IPS-20b (cell line): ENCODE measurements at regions not wholly inside any gene's neighbourhood (a gene's known extent, or its start where the extent isn't known, plus 50 kb on each side); places are given as distances from the start of the nearest gene placed in this dataset.

Experiments
- H3K27ac ChIP-seq: one replicate; pipeline ENCODE4 v1.5.1; 2013; ENCODE audit warnings: low read length
- H3K27me3 ChIP-seq: 2 replicates; pipeline ENCODE4 v1.6.1; 2013; ENCODE audit warnings: mild to moderate bottlenecking, low read length, inconsistent platforms; ENCODE audit not compliant: insufficient read depth
- H3K36me3 ChIP-seq: 2 replicates; pipeline ENCODE4 v1.6.1; 2013; ENCODE audit warnings: low read depth, mild to moderate bottlenecking, inconsistent platforms, low read length, moderate library complexity; ENCODE audit not compliant: insufficient read depth
- H3K4me1 ChIP-seq: 2 replicates; pipeline ENCODE4 v1.6.1; 2013; ENCODE audit warnings: mild to moderate bottlenecking, control low read depth, inconsistent platforms, low read length, moderate library complexity; ENCODE audit not compliant: insufficient read depth
- H3K4me3 ChIP-seq: 2 replicates; pipeline ENCODE4 v1.5.1; 2013; ENCODE audit warnings: mild to moderate bottlenecking, low read length, inconsistent platforms
- H3K9ac ChIP-seq: 2 replicates; pipeline ENCODE4 v1.6.1; 2013; ENCODE audit warnings: low read depth, mild to moderate bottlenecking, inconsistent platforms, low read length, moderate library complexity
- H3K9me3 ChIP-seq: 2 replicates; pipeline ENCODE4 v1.6.1; 2013; ENCODE audit warnings: mild to moderate bottlenecking, low read depth, low read length, inconsistent platforms; ENCODE audit not compliant: insufficient read depth

GRCh38 chr3:59432665-59433064, 382.8 kb upstream of the CFAP20DC start:
- no peaks in the 10 kb centered on the region for H3K9me3 ChIP-seq
- no peaks in the 10 kb centered on the region for H3K4me1 ChIP-seq
- peaks cover 18% of the 10 kb centered on the region for H3K27me3 ChIP-seq
- H3K27ac ChIP-seq, result no peak overlapping the region
- no peak overlapping the region for H3K9ac ChIP-seq
- no peaks in the 10 kb centered on the region for H3K36me3 ChIP-seq
- no peak overlapping the region for H3K4me3 ChIP-seq

- Histone ChIP-seq H3K9ac (no peak overlapping the region), H3K9me3 (no peaks in the 10 kb centered on the region)
These were observed 380.5 kb upstream of the CFAP20DC start for GRCh38 chr3:59430341-59430740.

GRCh38 chr3:59429198-59429597, 379.4 kb upstream of the CFAP20DC start:
- no peaks in the 10 kb centered on the region for H3K9me3 ChIP-seq
- no peak overlapping the region for H3K27ac ChIP-seq
- H3K4me3 ChIP-seq, result no peak overlapping the region
- H3K36me3 ChIP-seq, result no peaks in the 10 kb centered on the region
- H3K9ac ChIP-seq, result no peak overlapping the region
- no peaks in the 10 kb centered on the region for H3K4me1 ChIP-seq
- H3K27me3 ChIP-seq, result no peaks in the 10 kb centered on the region

More at GRCh38 chr3:59430341-59430740, 380.5 kb upstream of the CFAP20DC start:
- H3K4me1 ChIP-seq, result no peaks in the 10 kb centered on the region
- H3K27ac ChIP-seq, result no peak overlapping the region
- H3K36me3 ChIP-seq, result no peaks in the 10 kb centered on the region
- H3K27me3 ChIP-seq, result peaks cover 6% of the 10 kb centered on the region; the same call in 1 of the 2 replicates
- no peak overlapping the region for H3K4me3 ChIP-seq

- no peaks in the 10 kb centered on the region; the same call in 1 of the 2 replicates for H3K27me3 ChIP-seq
- no peak overlapping the region for H3K27ac ChIP-seq
- H3K9me3 ChIP-seq, result no peaks in the 10 kb centered on the region
- H3K36me3 ChIP-seq, result no peaks in the 10 kb centered on the region
- no peaks in the 10 kb centered on the region for H3K4me1 ChIP-seq
- no peak overlapping the region for H3K9ac ChIP-seq
- no peak overlapping the region for H3K4me3 ChIP-seq
These were observed 377.2 kb upstream of the CFAP20DC start for GRCh38 chr3:59426821-59427565.

- no peak overlapping the region for H3K9ac ChIP-seq
- no peaks in the 10 kb centered on the region; the same call in 1 of the 2 replicates for H3K27me3 ChIP-seq
- H3K36me3 ChIP-seq, result no peaks in the 10 kb centered on the region
- H3K4me1 ChIP-seq, result no peaks in the 10 kb centered on the region
- no peak overlapping the region for H3K4me3 ChIP-seq
- no peaks in the 10 kb centered on the region for H3K9me3 ChIP-seq
- H3K27ac ChIP-seq, result no peak overlapping the region
These were observed 376.1 kb upstream of the CFAP20DC start for GRCh38 chr3:59425942-59426341.

GRCh38 chr3:59425371-59425770, 375.5 kb upstream of the CFAP20DC start:
- Histone ChIP-seq H3K4me1 (no peaks in the 10 kb centered on the region), H3K9ac (no peak overlapping the region), H3K4me3 (no peak overlapping the region), H3K27me3 (no peaks in the 10 kb centered on the region; the same call in 1 of the 2 replicates), H3K36me3 (no peaks in the 10 kb centered on the region), H3K27ac (no peak overlapping the region), H3K9me3 (no peaks in the 10 kb centered on the region)

GRCh38 chr3:59424268-59425010, 374.6 kb upstream of the CFAP20DC start:
- H3K4me3 ChIP-seq, result no peak overlapping the region
- H3K9ac ChIP-seq, result no peak overlapping the region
- no peaks in the 10 kb centered on the region; the same call in 1 of the 2 replicates for H3K27me3 ChIP-seq
- no peaks in the 10 kb centered on the region for H3K36me3 ChIP-seq
- H3K27ac ChIP-seq, result no peak overlapping the region
- H3K4me1 ChIP-seq, result no peaks in the 10 kb centered on the region
- H3K9me3 ChIP-seq, result no peaks in the 10 kb centered on the region

GRCh38 chr3:59423707-59424106, 373.9 kb upstream of the CFAP20DC start:
- Histone ChIP-seq H3K36me3 (no peaks in the 10 kb centered on the region), H3K4me3 (no peak overlapping the region), H3K27ac (no peak overlapping the region), H3K9ac (no peak overlapping the region), H3K27me3 (no peaks in the 10 kb centered on the region; the same call in 1 of the 2 replicates), H3K9me3 (no peaks in the 10 kb centered on the region), H3K4me1 (no peaks in the 10 kb centered on the region)

GRCh38 chr3:59422312-59422711, 372.5 kb upstream of the CFAP20DC start:
- H3K9ac ChIP-seq, result no peak overlapping the region
- H3K4me3 ChIP-seq, result no peak overlapping the region
- no peaks in the 10 kb centered on the region; the same call in 1 of the 2 replicates for H3K27me3 ChIP-seq

GRCh38 chr3:59418836-59419235, 369.0 kb upstream of the CFAP20DC start:
- Histone ChIP-seq H3K27me3 (no peaks in the 10 kb centered on the region; the same call in 1 of the 2 replicates), H3K9me3 (no peaks in the 10 kb centered on the region), H3K27ac (no peak overlapping the region), H3K36me3 (no peaks in the 10 kb centered on the region), H3K4me3 (no peak overlapping the region), H3K9ac (no peak overlapping the region), H3K4me1 (no peaks in the 10 kb centered on the region)

More at GRCh38 chr3:59422312-59422711, 372.5 kb upstream of the CFAP20DC start:
- Histone ChIP-seq H3K4me1 (no peaks in the 10 kb centered on the region), H3K9me3 (no peaks in the 10 kb centered on the region), H3K36me3 (no peaks in the 10 kb centered on the region), H3K27ac (no peak overlapping the region)

- H3K4me3 ChIP-seq, result no peak overlapping the region
- no peaks in the 10 kb centered on the region for H3K27me3 ChIP-seq
- no peak overlapping the region for H3K9ac ChIP-seq
- no peak overlapping the region for H3K27ac ChIP-seq
- no peaks in the 10 kb centered on the region for H3K9me3 ChIP-seq
- no peaks in the 10 kb centered on the region for H3K36me3 ChIP-seq
- H3K4me1 ChIP-seq, result no peaks in the 10 kb centered on the region
These were observed 362.7 kb upstream of the CFAP20DC start for GRCh38 chr3:59412516-59412915.

GRCh38 chr3:59411694-59412093, 361.9 kb upstream of the CFAP20DC start:
- no peak overlapping the region for H3K9ac ChIP-seq
- no peaks in the 10 kb centered on the region for H3K36me3 ChIP-seq
- H3K27ac ChIP-seq, result no peak overlapping the region
- H3K27me3 ChIP-seq, result no peaks in the 10 kb centered on the region; the same call in 1 of the 2 replicates
- H3K4me1 ChIP-seq, result no peaks in the 10 kb centered on the region
- H3K4me3 ChIP-seq, result no peak overlapping the region
- H3K9me3 ChIP-seq, result no peaks in the 10 kb centered on the region
